H1 (cell line): ENCODE measurements at regions not wholly inside any gene's neighbourhood (a gene's known extent, or its start where the extent isn't known, plus 50 kb on each side); places are given as distances from the start of the nearest gene placed in this dataset.

Experiments used
- CTCF ChIA-PET: fragments of 300-600 bp; sonication (Branson Sonifier 250); formaldehyde crosslinking; loops from one replicate; lab custom pipeline; 2021; ENCODE audit not compliant: partially characterized antibody; lab: Charles Lee
- POLR2A ChIA-PET: fragments of 300-600 bp; sonication (Branson Sonifier 250); formaldehyde crosslinking; loops from one replicate; lab custom pipeline; 2021; ENCODE audit warnings: inconsistent platforms; ENCODE audit not compliant: partially characterized antibody; lab: Charles Lee
- DNase-seq, 2 experiments: peaks; one replicate each; pipeline versions ENCODE4 v3.0.0 to v3.0.0-alpha.2; 2010 to 2022; ENCODE audit warnings: low spot score in 2 of 2, low read depth in 1 of 2, mixed read lengths in 1 of 2
- FAIRE-seq: peaks from 2 replicates; lab custom pipeline; 2011; peaks lifted over from hg19 to GRCh38; lab: Jason Lieb, UNC
- H2AFZ ChIP-seq: 2 replicates; pipeline ENCODE4 v1.8.1; 2012; ENCODE audit warnings: low read length, inconsistent platforms
- H2AK5ac ChIP-seq: 2 replicates; pipeline ENCODE4 v1.6.1; 2013; ENCODE audit warnings: low read depth, low read length
- H2BK120ac ChIP-seq: replicated peaks from 2 replicates; pipeline ENCODE3; 2013; ENCODE audit warnings: low read depth, low read length, inconsistent platforms
- H2BK12ac ChIP-seq: 2 replicates; pipeline ENCODE4 v1.6.1; 2013; ENCODE audit warnings: low read depth, low read length
- H2BK15ac ChIP-seq: 2 replicates; pipeline ENCODE4 v1.6.1; 2013; ENCODE audit warnings: low read length
- H2BK20ac ChIP-seq: 2 replicates; pipeline ENCODE4 v1.6.1; 2013; ENCODE audit warnings: low read length
- H2BK5ac ChIP-seq: 2 replicates; pipeline ENCODE4 v1.6.1; 2013; ENCODE audit warnings: low read depth, low read length
- H3K14ac ChIP-seq: 2 replicates; pipeline ENCODE4 v1.6.1; 2013; ENCODE audit warnings: inconsistent platforms; ENCODE audit not compliant: insufficient read length
- H3K18ac ChIP-seq: 2 replicates; pipeline ENCODE4 v1.6.1; 2013; ENCODE audit warnings: low read length; ENCODE audit errors: extremely low read depth
- H3K23ac ChIP-seq: 2 replicates; pipeline ENCODE4 v1.6.1; 2013; ENCODE audit warnings: inconsistent platforms; ENCODE audit not compliant: insufficient read length
- H3K23me2 ChIP-seq: 2 replicates; pipeline ENCODE4 v1.6.1; 2013; ENCODE audit warnings: low read depth, low read length
- H3K27ac ChIP-seq: 2 replicates; pipeline ENCODE4 v1.6.1; 2011; ENCODE audit warnings: low read depth, low read length, inconsistent platforms
- H3K27me3 ChIP-seq, 4 experiments: replicated peaks in 1 of 4; 1 replicate in 1 of 4; 2 replicates in 3 of 4; pipeline versions ENCODE4 v1.6.1 to v1.8.1; 2011 to 2013; ENCODE audit warnings: low read length in 3 of 4, mild to moderate bottlenecking in 3 of 4, inconsistent platforms in 2 of 4, mixed read lengths in 2 of 4, moderate library complexity in 1 of 4; ENCODE audit not compliant: control insufficient read depth in 3 of 4, insufficient read depth in 3 of 4; ENCODE audit errors: extremely low read depth in 1 of 4
- H3K36me3 ChIP-seq, 4 experiments: 2 replicates each; pipeline versions ENCODE4 v1.6.1 to v1.8.1; 2011 to 2013; ENCODE audit warnings: mild to moderate bottlenecking in 4 of 4, low read length in 3 of 4, moderate library complexity in 2 of 4, control low read depth in 1 of 4, inconsistent platforms in 1 of 4; ENCODE audit not compliant: insufficient read depth in 4 of 4, control insufficient read depth in 2 of 4
- H3K4ac ChIP-seq: replicated peaks from 2 replicates; pipeline ENCODE3; 2013; ENCODE audit warnings: low read length, low read depth, mixed read lengths, inconsistent platforms; ENCODE audit not compliant: insufficient read length
- H3K4me1 ChIP-seq, 4 experiments: replicated peaks in 1 of 4; 1 replicate in 1 of 4; 2 replicates in 3 of 4; pipeline versions ENCODE4 v1.6.1 to v1.8.1; 2011 to 2013; ENCODE audit warnings: low read length in 3 of 4, inconsistent platforms in 2 of 4, mixed read lengths in 1 of 4; ENCODE audit not compliant: insufficient read depth in 4 of 4, control insufficient read depth in 3 of 4
- H3K4me2 ChIP-seq, 2 experiments: 2 replicates each; pipeline versions ENCODE4 v1.6.1 to v1.8.1; 2011 to 2013; ENCODE audit warnings: low read depth in 2 of 2, low read length in 2 of 2, control low read depth in 1 of 2, inconsistent platforms in 1 of 2, mild to moderate bottlenecking in 1 of 2; ENCODE audit not compliant: insufficient read depth in 1 of 2
- H3K4me3 ChIP-seq, 4 experiments: fragments of 200-600, 300-600 bp in 1 of 4; sonication (generic), shearing (Covaris generic), sonication (Bioruptor Twin) in 1 of 4; 2 replicates each; pipeline versions ENCODE4 v1.5.1 to v1.8.1; 2011 to 2016; ENCODE audit warnings: low read length in 4 of 4, low read depth in 3 of 4, control low read depth in 2 of 4, inconsistent platforms in 2 of 4, mild to moderate bottlenecking in 2 of 4, mixed read lengths in 1 of 4, moderate library complexity in 1 of 4; ENCODE audit not compliant: insufficient read depth in 2 of 4; ENCODE audit errors: extremely low read depth in 1 of 4
- H3K56ac ChIP-seq: replicated peaks from 2 replicates; pipeline ENCODE3; 2013; ENCODE audit warnings: low read depth, mild to moderate bottlenecking, mixed read lengths, low read length, inconsistent platforms; ENCODE audit not compliant: insufficient read length
- H3K79me1 ChIP-seq: 2 replicates; pipeline ENCODE4 v1.6.1; 2013; ENCODE audit warnings: low read depth, low read length, control low read depth
- H3K79me2 ChIP-seq, 2 experiments: 2 replicates each; pipeline versions ENCODE4 v1.6.1 to v1.8.1; 2012 to 2013; ENCODE audit warnings: low read length in 2 of 2, mild to moderate bottlenecking in 2 of 2, inconsistent platforms in 1 of 2; ENCODE audit not compliant: insufficient read depth in 2 of 2, control insufficient read depth in 1 of 2
- H3K9ac ChIP-seq, 4 experiments: replicated peaks in 1 of 4; 1 replicate in 1 of 4; 2 replicates in 3 of 4; pipeline versions ENCODE4 v1.6.1 to v1.8.1; 2011 to 2013; ENCODE audit warnings: low read depth in 3 of 4, low read length in 3 of 4, control low read depth in 2 of 4, mild to moderate bottlenecking in 2 of 4, moderate library complexity in 2 of 4, inconsistent platforms in 1 of 4; ENCODE audit errors: extremely low read depth in 1 of 4
- H3K9me3 ChIP-seq, 2 experiments: 2 replicates each; pipeline versions ENCODE4 v1.6.1 to v1.8.1; 2012 to 2013; ENCODE audit warnings: mild to moderate bottlenecking in 2 of 2, moderate library complexity in 2 of 2, control low read depth in 1 of 2, inconsistent platforms in 1 of 2, low read depth in 1 of 2, low read length in 1 of 2, mixed read lengths in 1 of 2; ENCODE audit not compliant: insufficient read depth in 2 of 2
- H4K20me1 ChIP-seq, 2 experiments: replicated peaks in 1 of 2; 2 replicates each; pipeline versions ENCODE3 to v1.8.1; 2011 to 2013; ENCODE audit warnings: inconsistent platforms in 2 of 2, low read length in 2 of 2, mild to moderate bottlenecking in 1 of 2; ENCODE audit not compliant: insufficient read depth in 2 of 2, control insufficient read depth in 1 of 2
- H4K5ac ChIP-seq: 2 replicates; pipeline ENCODE4 v1.6.1; 2013; ENCODE audit warnings: low read length, low read depth, mixed read lengths, inconsistent platforms; ENCODE audit not compliant: insufficient read length
- H4K8ac ChIP-seq: 2 replicates; pipeline ENCODE4 v1.8.0; 2013; ENCODE audit warnings: mild to moderate bottlenecking, moderate library complexity, low read length, inconsistent platforms; ENCODE audit not compliant: insufficient read depth; ENCODE audit errors: extremely low read depth
- H4K91ac ChIP-seq: replicated peaks from 2 replicates; pipeline ENCODE3; 2013; ENCODE audit warnings: low read length, mixed read lengths, inconsistent platforms; ENCODE audit not compliant: insufficient read length
- RAD21 ChIP-seq, 2 experiments: IDR thresholded peaks in 1 of 2; conservative IDR thresholded peaks in 1 of 2; 2 replicates each; pipeline ENCODE4 v1.6.1; 2011; ENCODE audit warnings: low read depth in 2 of 2, low read length in 2 of 2, improper control_type of control experiment in 1 of 2, inconsistent platforms in 1 of 2, mild to moderate bottlenecking in 1 of 2, moderate library complexity in 1 of 2
- RXRA ChIP-seq: IDR thresholded peaks from 2 replicates; pipeline ENCODE4 v1.6.1; 2011; ENCODE audit warnings: low read depth, mild to moderate bottlenecking, low read length, moderate library complexity; ENCODE audit not compliant: insufficient read depth
- WGBS, 2 experiments: shearing (Covaris generic) in 1 of 2; methylation state at CpG; one replicate each; pipeline versions ENCODE4 v1.1.6 to v1.1.7; 2013 to 2015; ENCODE audit warnings: low lambda C conversion rate in 2 of 2, mixed read lengths in 2 of 2, inconsistent platforms in 1 of 2, low coverage in 1 of 2, missing lambda C conversion rate in 1 of 2; ENCODE audit not compliant: insufficient replicate concordance in 2 of 2, insufficient coverage in 1 of 2, insufficient read length in 1 of 2; ENCODE audit errors: extremely low coverage in 1 of 2, missing lambda C conversion rate in 1 of 2; 5-methylcytosine and 5-hydroxymethylcytosine counted together

GRCh38 chr10:4267086-4267773 is 482.2 kb upstream of the KLF6 start:
- Histone ChIP-seq H4K91ac (no peak overlapping the region), H3K79me2 (no peaks in the 10 kb centered on the region), H3K23ac (no peak overlapping the region), H3K18ac (no peak overlapping the region), H4K20me1 (no peaks in the 10 kb centered on the region), H2BK15ac (no peak overlapping the region), H4K5ac (no peak overlapping the region), H3K4me2 (no peak overlapping the region), H2BK20ac (no peak overlapping the region), H2AFZ (no peak overlapping the region), H2AK5ac (no peak overlapping the region; the same call in 1 of the 2 replicates), H3K14ac (no peak overlapping the region), H3K9ac (no peak overlapping the region), H3K4ac (no peak overlapping the region), H3K79me1 (no peaks in the 10 kb centered on the region), H3K27ac (no peak overlapping the region), H3K4me1 (no peaks in the 10 kb centered on the region), H2BK12ac (no peak overlapping the region), H2BK120ac (no peak overlapping the region), H3K23me2 (no peaks in the 10 kb centered on the region), H3K36me3 (no peaks in the 10 kb centered on the region), H3K56ac (no peak overlapping the region), H4K8ac (no peak overlapping the region), H3K4me3 (no peak overlapping the region), H3K27me3 (no peaks in the 10 kb centered on the region), H3K9me3 (peaks cover 10 to 21% of the 10 kb centered on the region in 2 experiments; a peak in 3 of 4 replicates), H2BK5ac (no peak overlapping the region)
- ChIA-PET POLR2A (no interaction called here), CTCF (interaction anchor here (0.8 to 1.3 kb wide), 5 partner anchors 11 to 360 kb away, joined by 3 to 5 read pairs (median 3); no protein-coding TSS in a partner anchor)
- 95% methylated on average over 8 of the region's 8 CpGs; no CpG with 5 or more reads in 1 of the 2 experiments for WGBS, 2 experiments
- FAIRE-seq (no peak), DNase-seq (no peak)
- peak in 1 of 2 experiments; percentile 16; a peak in 1 of 4 replicates for TF ChIP-seq RAD21 (IDR thresholded peaks at IDR 0.05 in 1 of 2, conservative IDR thresholded peaks at IDR 0.05 in 1 of 2; ENCODE audit: low read depth in 2 of 2, low read length in 2 of 2)
- no peak for TF ChIP-seq RXRA
- TF ChIP-seq, all 59 proteins: peak for 1
